Effector CD4-positive, alpha-beta T cell (primary cell): ENCODE measurements at regions not wholly inside any gene's neighbourhood (a gene's known extent, or its start where the extent isn't known, plus 50 kb on each side); places are given as distances from the start of the nearest gene placed in this dataset.
"Not testable (repeated sequence)": the region's sequence is repeated elsewhere in the genome, so short reads cannot be mapped to it uniquely, and the experiment has no call there.

Experiments used
- DNase-seq: peaks from one replicate; pipeline ENCODE4 v3.0.0-alpha.2; 2020

GRCh38 chr10:6863381-6863780 lies 283.3 kb upstream of the PRKCQ start:
- no peak for DNase-seq

GRCh38 chr10:6850452-6850851 lies 270.4 kb upstream of the PRKCQ start:
- no peak for DNase-seq

GRCh38 chr10:6847561-6847960 lies 267.5 kb upstream of the PRKCQ start:
- no peak for DNase-seq

- no peak for DNase-seq
Measured at GRCh38 chr10:6843894-6844650, 264.0 kb upstream of the PRKCQ start.

GRCh38 chr10:6843481-6843881 lies 263.4 kb upstream of the PRKCQ start:
- DNase-seq: no peak

GRCh38 chr10:6842722-6843121 lies 262.6 kb upstream of the PRKCQ start:
- DNase-seq: no peak

GRCh38 chr10:6841761-6842160 lies 261.7 kb upstream of the PRKCQ start:
- DNase-seq: no peak

- DNase-seq: no peak
Measured at GRCh38 chr10:6840766-6841165, 260.7 kb upstream of the PRKCQ start.

- no peak for DNase-seq
Measured at GRCh38 chr10:6840201-6840691, 260.2 kb upstream of the PRKCQ start.

GRCh38 chr10:6838118-6838517 lies 258.0 kb upstream of the PRKCQ start:
- no peak for DNase-seq

- DNase-seq: no peak
Measured at GRCh38 chr10:6833458-6834011, 253.5 kb upstream of the PRKCQ start.

GRCh38 chr10:6830981-6831380 lies 250.9 kb upstream of the PRKCQ start:
- not testable (repeated sequence) for DNase-seq

- not testable (repeated sequence) for DNase-seq
Measured at GRCh38 chr10:6824793-6825192, 244.7 kb upstream of the PRKCQ start.

GRCh38 chr10:6823770-6824169 lies 243.7 kb upstream of the PRKCQ start:
- no peak for DNase-seq

- no peak for DNase-seq
Measured at GRCh38 chr10:6819301-6819700, 239.2 kb upstream of the PRKCQ start.

GRCh38 chr10:6817770-6818169 lies 237.7 kb upstream of the PRKCQ start:
- no peak for DNase-seq

GRCh38 chr10:6815346-6815745 lies 235.3 kb upstream of the PRKCQ start:
- no peak for DNase-seq

- DNase-seq: no peak
Measured at GRCh38 chr10:6813856-6814255, 233.8 kb upstream of the PRKCQ start.

GRCh38 chr10:6813306-6813705 lies 233.2 kb upstream of the PRKCQ start:
- no peak for DNase-seq

GRCh38 chr10:6811153-6811552 lies 231.1 kb upstream of the PRKCQ start:
- no peak for DNase-seq

GRCh38 chr10:6803427-6803783 lies 223.3 kb upstream of the PRKCQ start:
- DNase-seq: no peak

- DNase-seq: no peak
Measured at GRCh38 chr10:6802759-6803426, 222.8 kb upstream of the PRKCQ start.

GRCh38 chr10:6796231-6796630 lies 216.2 kb upstream of the PRKCQ start:
- no peak for DNase-seq

- DNase-seq: no peak
Measured at GRCh38 chr10:6795541-6795940, 215.5 kb upstream of the PRKCQ start.
